HepG2 (cell line): ENCODE measurements at regions not wholly inside any gene's neighbourhood (a gene's known extent, or its start where the extent isn't known, plus 50 kb on each side); places are given as distances from the start of the nearest gene placed in this dataset.

Experiments
- ARHGAP35 ChIP-seq: sonication (generic); formaldehyde crosslinking; IDR thresholded peaks from 2 replicates; pipeline ENCODE4 v1.9.0; 2022; ENCODE audit warnings: mild to moderate bottlenecking, inconsistent platforms, moderate library complexity, missing genetic modification reagents, borderline replicate concordance
- ATF6 ChIP-seq: sonication (generic); formaldehyde crosslinking; conservative IDR thresholded peaks from 2 replicates; pipeline ENCODE4 v1.4.0; 2020; ENCODE audit warnings: missing genetic modification reagents
- ATF7 ChIP-seq, 2 experiments: fragments of 450-650 bp in 1 of 2; sonication (generic) in 1 of 2; formaldehyde crosslinking in 1 of 2; IDR thresholded peaks; 2 replicates each; pipeline versions ENCODE4 v1.4.0 to v1.6.1; 2016 to 2020; ENCODE audit warnings: antibody characterized with exemption in 1 of 2, mild to moderate bottlenecking in 1 of 2, missing genetic modification reagents in 1 of 2
- CHD2 ChIP-seq: IDR thresholded peaks from 2 replicates; pipeline ENCODE4 v1.6.1; 2011; ENCODE audit warnings: low read depth, low read length, improper control_type of control experiment
- NFIC ChIP-seq: IDR thresholded peaks from 2 replicates; pipeline ENCODE4 v1.6.1; 2012; ENCODE audit warnings: mild to moderate bottlenecking, low read length, inconsistent platforms
- NR0B2 ChIP-seq: sonication (generic); formaldehyde crosslinking; IDR thresholded peaks from 2 replicates; pipeline ENCODE4 v1.4.0; 2020; ENCODE audit warnings: mild to moderate bottlenecking, missing genetic modification reagents
- POLR2A ChIP-seq, 2 experiments: IDR thresholded peaks; 2 replicates each; pipeline ENCODE4 v1.6.1; 2011; ENCODE audit warnings: low read depth in 2 of 2, low read length in 2 of 2, mild to moderate bottlenecking in 1 of 2, moderate library complexity in 1 of 2; ENCODE audit not compliant: insufficient read depth in 1 of 2
- POLR2AphosphoS5 ChIP-seq: IDR thresholded peaks from 2 replicates; pipeline ENCODE4 v1.6.1; 2012; ENCODE audit warnings: low read depth, low read length
- TAF1 ChIP-seq: sonication (generic); formaldehyde crosslinking; IDR thresholded peaks from 2 replicates; pipeline ENCODE4 v1.4.0; 2020; ENCODE audit warnings: missing genetic modification reagents
- ZKSCAN8 ChIP-seq: IDR thresholded peaks from 2 replicates; pipeline ENCODE4 v1.6.1; 2016; ENCODE audit warnings: borderline replicate concordance, missing genetic modification reagents, missing compliant biosample characterization
- ZNF614 ChIP-seq: IDR thresholded peaks from 2 replicates; pipeline ENCODE4 v1.6.1; 2018; ENCODE audit warnings: missing biosample characterization, missing genetic modification reagents, inconsistent platforms, borderline replicate concordance
- ZNF646 ChIP-seq: sonication (generic); formaldehyde crosslinking; IDR thresholded peaks from 2 replicates; pipeline ENCODE4 v1.9.0; 2021; ENCODE audit warnings: mild to moderate bottlenecking, missing genetic modification reagents

- TF ChIP-seq NR0B2 (CRISPR knock-in tag), result no peak
- no peak for TF ChIP-seq ARHGAP35
- no peak for TF ChIP-seq ZNF646
- TF ChIP-seq ATF7 (IDR thresholded peaks at IDR 0.05), result no peak
- TF ChIP-seq ATF7 (CRISPR knock-in tag; IDR thresholded peaks at IDR 0.05), result no peak
- no peak for TF ChIP-seq NFIC
- TF ChIP-seq ZNF614 (CRISPR knock-in tag), result no peak
- TF ChIP-seq ATF6, result no peak
- no peak for TF ChIP-seq CHD2
- no peak for TF ChIP-seq TAF1 (CRISPR knock-in tag)
- TF ChIP-seq POLR2A (IDR thresholded peaks at IDR 0.05; ENCODE audit: insufficient read depth in 1 of 2, low read depth in 2 of 2, low read length in 2 of 2), result no peak
- no peak for TF ChIP-seq POLR2AphosphoS5
- no peak for TF ChIP-seq ZKSCAN8 (CRISPR knock-in tag)
Measured at GRCh38 chr4:85218756-85219155, 252.3 kb upstream of the WDFY3 start.
